CD4-positive, CD25-positive, alpha-beta regulatory T cell (primary cell): ENCODE measurements at regions not wholly inside any gene's neighbourhood (a gene's known extent, or its start where the extent isn't known, plus 50 kb on each side); places are given as distances from the start of the nearest gene placed in this dataset.

Experiments used
- ATAC-seq, 2 donors: fragments of 150-1000 bp; cut with Tn5 transposase; one replicate each; pipeline ENCODE4 v1.10.0; 2021; ENCODE audit warnings: low read depth in 2 of 2, moderate number of reproducible peaks in 2 of 2, moderate library complexity in 1 of 2
- DNase-seq, 3 donors: peaks; one replicate each; pipeline versions ENCODE4 v3.0.0 to v3.0.0-alpha.2; 2012 to 2022; ENCODE audit warnings: mixed read lengths in 1 of 3
- H3K27ac ChIP-seq: one replicate; pipeline ENCODE4 v1.7.0; 2013; ENCODE audit warnings: mild to moderate bottlenecking, low read length; ENCODE audit not compliant: insufficient read depth, poor library complexity, severe bottlenecking
- H3K27me3 ChIP-seq: one replicate; pipeline ENCODE4 v1.7.0; 2013; ENCODE audit warnings: low read length; ENCODE audit not compliant: control insufficient read depth, insufficient read depth
- H3K36me3 ChIP-seq: one replicate; pipeline ENCODE4 v1.7.0; 2013; ENCODE audit warnings: mild to moderate bottlenecking, low read length, moderate library complexity; ENCODE audit not compliant: control insufficient read depth, insufficient read depth
- H3K4me1 ChIP-seq: 2 replicates; pipeline ENCODE4 v1.7.0; 2013; ENCODE audit warnings: mild to moderate bottlenecking, low read length; ENCODE audit not compliant: insufficient read depth, control insufficient read depth, poor library complexity, severe bottlenecking
- H3K4me3 ChIP-seq: one replicate; pipeline ENCODE4 v1.7.0; 2013; ENCODE audit warnings: low read depth, mild to moderate bottlenecking, low read length, moderate library complexity
- H3K9me3 ChIP-seq, 2 experiments: 1 replicate in 1 of 2; 2 replicates in 1 of 2; pipeline ENCODE4 v1.7.0; 2013; ENCODE audit warnings: low read length in 2 of 2, mild to moderate bottlenecking in 1 of 2, moderate library complexity in 1 of 2; ENCODE audit not compliant: control insufficient read depth in 2 of 2
- H3K27ac Mint-ChIP-seq, 3 donors: one replicate each; pipeline ENCODE4 v1.8.0; 2020 to 2022; ENCODE audit warnings: mild to moderate bottlenecking in 3 of 3, mixed read lengths in 3 of 3, moderate library complexity in 2 of 3
- H3K27me3 Mint-ChIP-seq: one replicate; pipeline ENCODE4 v1.8.0; 2022; ENCODE audit warnings: mild to moderate bottlenecking, mixed read lengths
- H3K36me3 Mint-ChIP-seq: one replicate; pipeline ENCODE4 v1.8.0; 2020; ENCODE audit warnings: mixed read lengths
- H3K4me1 Mint-ChIP-seq, 4 donors: one replicate each; pipeline ENCODE4 v1.8.0; 2020 to 2022; ENCODE audit warnings: mixed read lengths in 4 of 4, mild to moderate bottlenecking in 1 of 4
- H3K4me3 Mint-ChIP-seq, 4 donors: one replicate each; pipeline ENCODE4 v1.8.0; 2020 to 2022; ENCODE audit warnings: mild to moderate bottlenecking in 4 of 4, mixed read lengths in 4 of 4, moderate library complexity in 3 of 4
- H3K9me3 Mint-ChIP-seq, 7 donors: one replicate each; pipeline ENCODE4 v1.8.0; 2020 to 2022; ENCODE audit warnings: mixed read lengths in 7 of 7, mild to moderate bottlenecking in 3 of 7, moderate library complexity in 2 of 7

- no peaks in the 10 kb centered on the region for H3K36me3 Mint-ChIP-seq
- DNase-seq (no peak), ATAC-seq (no peak)
- peaks cover 10% of the 10 kb centered on the region for H3K27me3 Mint-ChIP-seq
- H3K9me3 Mint-ChIP-seq = peaks cover 0 to 1% (median 0%) of the 10 kb centered on the region in 7 donors
- H3K4me3 Mint-ChIP-seq = no peak overlapping the region
- Histone ChIP-seq H3K36me3 (no peaks in the 10 kb centered on the region), H3K27me3 (no peaks in the 10 kb centered on the region), H3K9me3 (no peaks in the 10 kb centered on the region), H3K27ac (no peak overlapping the region), H3K4me3 (no peak overlapping the region), H3K4me1 (no peaks in the 10 kb centered on the region)
- H3K4me1 Mint-ChIP-seq = no peaks in the 10 kb centered on the region
- no peak overlapping the region for H3K27ac Mint-ChIP-seq
These were observed 136.1 kb downstream of the ENC1 start for GRCh38 chr5:74504463-74504862.

GRCh38 chr5:74502479-74502950 is 138.0 kb downstream of the ENC1 start:
- Mint-ChIP-seq H3K36me3 (no peaks in the 10 kb centered on the region), H3K4me3 (no peak overlapping the region), H3K27me3 (peaks cover 16% of the 10 kb centered on the region), H3K4me1 (no peaks in the 10 kb centered on the region), H3K27ac (no peak overlapping the region), H3K9me3 (peaks cover 0 to 1% (median 0%) of the 10 kb centered on the region in 7 donors)
- Histone ChIP-seq H3K27me3 (no peaks in the 10 kb centered on the region), H3K36me3 (no peaks in the 10 kb centered on the region), H3K27ac (no peak overlapping the region), H3K9me3 (no peaks in the 10 kb centered on the region), H3K4me1 (no peaks in the 10 kb centered on the region), H3K4me3 (no peak overlapping the region)
- no peak for DNase-seq
- ATAC-seq = no peak

- peaks cover 18% of the 10 kb centered on the region for H3K27me3 Mint-ChIP-seq
- no peak for ATAC-seq
- Histone ChIP-seq H3K27me3 (no peaks in the 10 kb centered on the region), H3K9me3 (no peaks in the 10 kb centered on the region), H3K36me3 (no peaks in the 10 kb centered on the region), H3K4me1 (no peaks in the 10 kb centered on the region), H3K27ac (no peak overlapping the region), H3K4me3 (no peak overlapping the region)
- H3K36me3 Mint-ChIP-seq = no peaks in the 10 kb centered on the region
- H3K4me3 Mint-ChIP-seq = no peak overlapping the region
- no peak for DNase-seq
- peaks cover 0 to 1% (median 0%) of the 10 kb centered on the region in 7 donors for H3K9me3 Mint-ChIP-seq
- no peak overlapping the region for H3K27ac Mint-ChIP-seq
- H3K4me1 Mint-ChIP-seq = no peaks in the 10 kb centered on the region
These were observed 138.7 kb downstream of the ENC1 start for GRCh38 chr5:74501674-74502478.

GRCh38 chr5:74500110-74500917 is 140.2 kb downstream of the ENC1 start:
- H3K9me3 Mint-ChIP-seq = peaks cover 0 to 1% (median 0%) of the 10 kb centered on the region in 7 donors
- no peaks in the 10 kb centered on the region for H3K4me1 ChIP-seq
- peaks cover 22% of the 10 kb centered on the region for H3K27me3 Mint-ChIP-seq
- no peaks in the 10 kb centered on the region for H3K36me3 ChIP-seq
- no peak overlapping the region for H3K4me3 ChIP-seq
- H3K36me3 Mint-ChIP-seq = no peaks in the 10 kb centered on the region
- H3K27ac ChIP-seq = no peak overlapping the region
- H3K9me3 ChIP-seq = no peaks in the 10 kb centered on the region
- H3K4me1 Mint-ChIP-seq = no peaks in the 10 kb centered on the region
- DNase-seq = no peak
- H3K27me3 ChIP-seq = no peaks in the 10 kb centered on the region
- no peak for ATAC-seq
- no peak overlapping the region for H3K27ac Mint-ChIP-seq
- no peak overlapping the region for H3K4me3 Mint-ChIP-seq

DNA sequence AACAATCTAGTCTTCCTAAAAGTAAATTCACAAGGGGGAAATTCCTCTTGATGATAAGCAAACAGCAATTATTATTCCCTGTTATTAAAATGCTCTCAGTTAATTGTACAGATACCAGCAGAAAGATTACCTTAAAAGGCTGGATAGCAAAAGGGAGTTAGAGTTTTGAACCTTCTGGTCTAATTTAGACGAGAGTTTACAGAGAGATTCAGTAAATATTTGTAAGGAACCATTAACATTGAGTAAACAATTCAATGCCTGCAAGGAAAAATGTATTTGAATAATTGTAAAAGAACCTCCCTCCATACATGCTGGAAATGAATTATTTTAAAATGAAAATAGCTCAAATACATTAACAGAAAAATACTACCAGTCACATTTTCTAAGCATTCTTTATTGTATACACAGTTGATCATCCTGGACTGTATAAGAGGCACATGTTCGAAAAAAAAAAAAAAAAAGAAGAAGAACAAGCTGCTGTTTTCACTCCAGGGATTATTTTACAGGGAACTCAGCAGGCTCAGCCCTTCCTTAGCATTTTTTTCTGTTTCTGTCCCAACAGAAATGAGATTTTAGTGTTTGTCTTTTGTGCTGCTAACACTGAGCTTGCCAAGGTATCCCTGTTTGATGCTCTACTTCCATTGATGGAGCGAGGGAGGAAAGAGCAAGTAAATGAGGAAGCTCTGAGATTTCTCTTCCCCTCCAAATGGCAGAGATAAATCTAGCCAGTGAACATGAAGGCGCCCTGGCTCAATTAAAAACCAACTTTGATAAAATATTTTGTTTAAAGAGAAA is 141.1 kb downstream of the ENC1 start:
- Histone ChIP-seq H3K27ac (no peak overlapping the region), H3K4me1 (no peaks in the 10 kb centered on the region), H3K27me3 (peaks cover under 1% of the 10 kb centered on the region), H3K4me3 (no peak overlapping the region), H3K9me3 (no peaks in the 10 kb centered on the region), H3K36me3 (no peaks in the 10 kb centered on the region)
- H3K27me3 Mint-ChIP-seq = peaks cover 24% of the 10 kb centered on the region
- no peak for ATAC-seq
- H3K27ac Mint-ChIP-seq = no peak overlapping the region
- H3K4me3 Mint-ChIP-seq = no peak overlapping the region
- H3K9me3 Mint-ChIP-seq = peaks cover 0 to 1% (median 0%) of the 10 kb centered on the region in 7 donors
- no peak for DNase-seq
- no peaks in the 10 kb centered on the region for H3K4me1 Mint-ChIP-seq
- no peaks in the 10 kb centered on the region for H3K36me3 Mint-ChIP-seq

GRCh38 chr5:74497706-74498105 is 142.8 kb downstream of the ENC1 start:
- Histone ChIP-seq H3K36me3 (no peaks in the 10 kb centered on the region), H3K4me1 (no peaks in the 10 kb centered on the region), H3K4me3 (no peak overlapping the region), H3K9me3 (no peaks in the 10 kb centered on the region), H3K27me3 (peaks cover 2% of the 10 kb centered on the region), H3K27ac (no peak overlapping the region)
- no peak for ATAC-seq
- Mint-ChIP-seq H3K27ac (no peak overlapping the region), H3K36me3 (no peaks in the 10 kb centered on the region), H3K4me1 (no peaks in the 10 kb centered on the region), H3K4me3 (no peak overlapping the region), H3K27me3 (peaks cover 29% of the 10 kb centered on the region), H3K9me3 (peaks cover 0 to 1% (median 0%) of the 10 kb centered on the region in 7 donors)
- DNase-seq = no peak

- Histone ChIP-seq H3K9me3 (no peaks in the 10 kb centered on the region), H3K4me3 (no peak overlapping the region), H3K27ac (no peak overlapping the region), H3K4me1 (no peaks in the 10 kb centered on the region), H3K27me3 (peaks cover 9% of the 10 kb centered on the region), H3K36me3 (no peaks in the 10 kb centered on the region)
- no peak overlapping the region for H3K27ac Mint-ChIP-seq
- no peak for ATAC-seq
- DNase-seq = no peak
- H3K9me3 Mint-ChIP-seq = no peaks in the 10 kb centered on the region
- H3K36me3 Mint-ChIP-seq = no peaks in the 10 kb centered on the region
- no peak overlapping the region for H3K4me3 Mint-ChIP-seq
- peaks cover 35% of the 10 kb centered on the region for H3K27me3 Mint-ChIP-seq
- no peaks in the 10 kb centered on the region for H3K4me1 Mint-ChIP-seq
These were observed 147.1 kb downstream of the ENC1 start for GRCh38 chr5:74493411-74493810.
